Ureter (tissue), 1 donor: ENCODE measurements at regions not wholly inside any gene's neighbourhood (a gene's known extent, or its start where the extent isn't known, plus 50 kb on each side); places are given as distances from the start of the nearest gene placed in this dataset.

Experiments
- DNase-seq: peaks from one replicate; pipeline ENCODE4 v3.0.0-alpha.2; 2020; ENCODE audit warnings: low spot score
- donor health status: DM: yes; HTN: yes; CAD: no.

DNA sequence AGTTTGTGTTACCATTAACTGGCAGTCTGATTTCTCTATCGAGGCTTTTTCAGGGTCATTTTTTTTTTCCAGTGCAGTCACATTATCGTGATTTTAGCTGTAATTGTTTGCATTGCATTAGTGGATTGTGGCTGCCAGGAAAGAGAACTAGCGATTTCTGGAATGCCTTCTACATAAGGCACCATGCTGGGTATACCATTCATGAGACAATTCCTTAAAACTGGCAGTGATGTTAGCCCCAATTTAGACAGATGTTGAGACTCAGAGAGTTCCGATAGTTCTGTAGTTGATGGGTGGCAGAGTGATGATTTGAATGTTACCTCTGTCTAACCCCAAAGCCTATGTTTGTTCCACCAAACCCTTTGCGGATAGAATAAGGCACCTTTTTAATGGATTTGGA is 175.4 kb upstream of the TENM3 start:
- no peak for DNase-seq

DNA sequence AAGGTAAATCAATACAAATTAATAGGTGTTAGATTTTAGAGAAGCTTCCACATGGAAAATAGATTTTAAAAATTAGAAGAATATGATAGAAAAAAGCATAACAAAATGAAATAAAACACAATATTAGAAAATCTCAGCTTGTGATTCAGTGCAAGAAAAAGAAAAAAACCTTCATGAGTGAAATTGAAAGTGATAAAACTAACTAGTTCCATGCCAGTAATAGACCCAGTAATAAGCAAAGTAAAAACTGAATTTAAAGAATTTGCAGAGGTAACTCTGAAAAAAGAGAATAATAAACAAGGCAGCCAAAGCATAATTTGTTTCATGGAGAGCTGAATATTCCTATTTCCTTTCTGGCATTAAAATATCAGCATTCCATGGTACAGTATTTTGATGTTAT is 174.3 kb upstream of the TENM3 start:
- no peak for DNase-seq

DNA sequence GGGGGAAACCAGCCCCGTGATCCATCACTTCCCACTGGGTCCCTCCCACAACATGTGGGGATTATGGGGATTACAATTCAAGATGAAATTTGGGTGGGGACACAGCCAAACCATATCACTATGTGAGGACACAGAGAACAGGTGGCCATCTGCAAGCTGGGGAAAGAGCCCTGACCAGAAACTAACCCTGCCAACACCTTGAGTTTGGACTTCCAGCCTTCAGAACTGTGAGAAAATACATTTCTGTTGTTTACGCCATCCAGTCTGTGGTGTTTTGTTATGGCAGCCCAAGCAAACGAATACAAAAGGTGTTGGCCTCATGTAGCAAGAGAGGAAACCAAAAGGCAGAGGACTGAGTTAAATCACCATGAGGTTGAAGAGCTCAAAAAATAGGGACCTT is 169.9 kb upstream of the TENM3 start:
- no peak for DNase-seq

DNA sequence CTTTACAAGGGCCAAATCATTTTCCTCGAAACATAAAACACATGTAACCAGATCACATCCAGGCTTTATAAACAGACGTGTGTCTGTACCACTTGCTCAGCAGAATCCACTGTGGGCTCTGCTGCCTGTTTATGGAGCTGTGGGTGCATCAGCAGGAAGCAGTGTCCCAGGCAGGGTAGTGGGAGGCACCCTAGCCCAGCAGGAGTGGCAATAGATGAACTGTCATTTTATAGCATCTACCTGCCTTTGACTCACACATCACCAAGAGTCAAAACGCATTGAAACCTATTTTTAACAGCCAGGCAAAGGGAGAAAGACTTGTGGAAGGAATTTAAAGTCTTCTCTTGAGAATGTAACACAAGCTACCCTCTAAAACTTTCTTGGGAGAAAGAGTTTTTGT is 169.1 kb upstream of the TENM3 start:
- DNase-seq = no peak

DNA sequence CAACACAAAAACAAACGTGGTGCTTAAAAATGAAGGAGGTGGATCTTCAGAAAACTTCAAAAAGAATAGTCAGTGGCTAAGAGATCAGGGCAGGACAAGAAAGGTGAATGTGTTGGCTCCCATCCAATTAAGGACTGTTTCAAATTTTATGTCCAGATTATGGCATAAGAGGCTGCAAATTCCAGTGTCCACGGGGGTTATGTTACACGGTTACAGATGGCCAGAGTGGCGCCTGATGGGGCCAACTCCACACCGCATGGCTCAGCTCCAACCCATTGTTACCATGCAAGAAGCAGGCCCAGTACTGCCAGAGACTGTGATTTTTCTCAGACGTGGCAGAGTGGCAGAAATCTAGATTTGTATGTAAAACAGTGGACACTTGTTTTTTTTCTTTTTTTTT is 168.4 kb upstream of the TENM3 start:
- DNase-seq = no peak

DNA sequence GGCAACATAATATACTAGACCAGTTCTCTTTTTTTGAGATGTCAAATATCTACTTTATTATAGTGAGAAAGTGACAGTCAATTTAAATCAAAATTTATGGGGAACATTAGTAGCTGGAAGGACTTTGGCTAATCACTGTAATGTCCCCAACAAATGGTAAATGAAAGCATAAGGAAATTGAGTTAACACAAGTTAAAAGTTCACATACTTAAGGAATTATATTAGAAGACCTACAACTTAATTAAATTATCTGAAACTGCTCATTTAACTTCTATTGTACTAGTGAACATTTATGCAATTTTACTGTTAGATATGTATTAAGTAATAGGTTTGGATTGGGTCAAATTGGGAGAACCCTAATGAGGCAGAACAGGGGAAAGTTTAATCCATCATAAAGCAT is 160.3 kb upstream of the TENM3 start:
- no peak for DNase-seq

DNA sequence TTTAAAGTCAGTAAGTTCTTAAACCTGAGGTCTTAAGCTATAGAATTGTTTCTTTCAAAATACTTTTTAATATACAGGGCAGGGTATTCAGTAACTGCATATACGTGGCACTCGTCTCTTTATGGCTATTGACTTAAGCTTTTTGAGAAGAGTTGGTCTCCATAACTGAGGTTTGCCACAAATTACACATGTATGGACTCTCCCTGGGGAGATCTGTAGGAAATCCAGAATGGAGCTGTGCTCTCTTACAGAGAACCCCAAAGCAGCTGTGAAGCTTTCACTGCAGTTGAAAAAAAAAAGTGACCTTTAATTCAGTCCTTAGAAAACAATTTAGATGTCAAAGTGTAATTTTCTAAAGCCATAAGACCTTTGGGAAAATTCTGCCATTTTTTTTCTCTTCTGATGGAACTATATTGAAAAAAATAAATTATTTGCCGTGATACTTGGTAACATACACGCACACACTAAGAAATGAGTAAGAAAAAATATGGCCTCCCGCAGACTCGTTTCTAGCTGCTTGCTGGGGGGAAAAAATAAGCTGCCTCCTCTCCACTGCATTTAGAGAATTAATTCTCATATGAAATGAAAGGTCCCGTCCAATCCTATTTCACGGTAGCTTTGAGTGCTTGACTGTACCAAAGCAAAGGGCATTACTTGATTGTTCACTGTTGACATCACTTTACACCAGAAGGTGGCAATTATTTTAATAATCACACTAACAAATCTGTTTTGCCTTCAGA is 159.4 kb upstream of the TENM3 start:
- DNase-seq = no peak

DNA sequence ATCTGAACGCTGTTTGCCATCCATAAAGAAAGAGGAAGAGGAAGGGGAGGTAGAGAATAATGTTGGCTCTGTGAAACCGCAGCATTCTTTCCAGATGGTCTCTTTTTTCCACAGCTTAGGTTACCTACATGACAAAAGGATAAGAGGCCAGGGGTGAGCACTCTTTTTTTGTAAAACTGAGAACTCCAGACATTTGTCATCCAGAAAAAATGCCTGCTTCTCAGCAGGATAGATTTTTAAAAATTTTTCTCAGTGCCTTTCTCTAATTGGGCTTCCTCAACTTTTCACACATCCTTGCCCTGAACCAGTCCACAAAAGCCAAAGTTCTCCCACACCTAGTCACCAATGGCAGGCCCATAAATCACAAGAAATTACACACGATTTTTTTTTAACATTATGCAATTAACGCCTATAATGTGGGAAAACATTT is 158.1 kb upstream of the TENM3 start:
- no peak for DNase-seq

DNA sequence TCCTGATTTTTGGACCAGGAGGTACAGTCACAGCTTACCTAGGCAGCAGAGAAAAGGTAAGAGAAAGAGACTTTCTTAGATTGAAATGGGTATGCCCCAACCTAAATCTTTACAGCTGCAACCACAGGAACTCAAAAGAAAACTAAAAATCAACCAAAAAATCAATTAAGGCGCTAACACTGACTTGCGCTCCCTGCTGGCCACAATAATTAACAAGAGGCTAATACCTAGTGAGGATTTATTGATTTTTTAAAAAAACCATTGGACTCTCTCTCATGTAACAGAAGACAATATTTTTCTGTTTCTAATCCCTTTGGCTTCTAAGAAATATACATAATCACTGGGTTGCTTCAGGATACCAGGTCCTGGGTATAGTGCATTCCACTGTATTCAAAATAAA is 153.9 kb upstream of the TENM3 start:
- no peak for DNase-seq

DNA sequence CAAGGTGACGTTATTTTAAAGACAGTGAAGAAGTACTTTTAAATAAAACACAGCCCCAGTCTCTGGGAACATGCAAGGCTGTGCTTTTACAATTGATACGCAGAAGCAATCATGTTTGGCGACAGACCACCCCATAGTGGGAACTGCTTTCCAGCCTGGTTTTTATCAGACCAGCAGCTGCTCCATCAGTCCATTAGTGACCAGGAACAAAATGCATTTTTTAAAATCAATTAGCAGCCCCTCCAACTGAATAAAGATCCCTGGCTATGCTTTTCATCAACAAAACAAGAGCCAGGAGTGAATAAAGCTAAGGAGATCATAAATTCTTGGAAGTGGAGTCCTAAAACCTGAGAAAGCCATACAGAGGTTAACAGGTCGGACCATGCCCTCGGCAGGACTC is 153.0 kb upstream of the TENM3 start:
- DNase-seq = no peak

DNA sequence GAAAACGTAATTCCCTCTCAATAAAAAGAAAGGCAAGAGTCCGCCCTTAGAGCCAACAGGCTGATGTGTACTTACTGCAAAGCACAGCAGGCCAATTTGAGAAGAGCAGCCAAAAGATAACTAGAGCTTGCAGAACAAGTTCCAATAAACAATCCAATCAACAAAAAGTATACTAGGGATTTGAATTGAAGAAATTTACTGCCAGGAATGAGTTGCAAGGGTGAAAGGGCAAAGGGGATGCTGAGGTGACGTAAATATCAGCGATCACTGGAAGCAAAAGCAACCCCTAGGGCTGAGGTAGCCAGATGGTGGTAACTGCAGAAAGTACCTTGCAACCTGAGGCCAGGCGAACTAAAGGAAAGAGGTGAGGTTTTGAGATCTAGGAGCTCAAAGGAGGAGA is 152.1 kb upstream of the TENM3 start:
- no peak for DNase-seq

DNA sequence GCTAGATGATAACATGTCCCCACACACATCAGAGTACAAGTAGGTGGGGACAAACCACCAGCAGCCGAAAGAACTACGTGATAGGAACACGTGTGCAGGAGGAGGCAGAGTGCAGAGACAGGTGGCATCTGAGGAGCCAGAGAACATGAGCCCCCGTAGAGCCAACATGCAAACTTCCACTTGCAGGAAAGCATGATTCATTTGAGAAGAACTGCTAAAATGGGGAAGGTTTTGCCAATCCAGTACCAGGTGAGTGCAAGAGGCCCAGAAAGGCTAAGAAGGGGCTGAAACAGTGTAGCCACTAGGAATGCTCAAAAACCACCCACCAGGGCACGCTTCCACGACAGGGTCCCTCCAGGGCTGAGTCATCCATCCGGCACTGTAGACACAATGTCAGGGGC is 149.8 kb upstream of the TENM3 start:
- no peak for DNase-seq

DNA sequence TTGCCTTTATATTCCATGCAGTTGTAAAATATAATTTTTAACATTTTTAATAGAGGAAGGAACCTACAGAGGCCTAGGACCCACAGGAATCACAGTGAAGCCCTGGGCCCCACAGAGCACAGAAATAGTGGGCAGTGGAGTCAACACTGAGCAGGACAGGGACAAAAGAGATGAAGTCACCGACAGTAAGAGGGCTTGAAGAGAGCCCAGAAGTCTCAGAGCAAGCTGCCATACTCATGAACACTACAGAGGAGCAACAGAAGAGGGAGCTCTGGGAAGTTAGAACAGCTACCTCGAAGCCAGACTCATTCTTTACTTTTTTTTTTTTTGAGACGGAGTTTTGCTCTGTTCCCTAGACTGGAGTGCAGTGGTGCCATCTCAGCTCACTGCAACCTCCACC is 149.3 kb upstream of the TENM3 start:
- DNase-seq = no peak

DNA sequence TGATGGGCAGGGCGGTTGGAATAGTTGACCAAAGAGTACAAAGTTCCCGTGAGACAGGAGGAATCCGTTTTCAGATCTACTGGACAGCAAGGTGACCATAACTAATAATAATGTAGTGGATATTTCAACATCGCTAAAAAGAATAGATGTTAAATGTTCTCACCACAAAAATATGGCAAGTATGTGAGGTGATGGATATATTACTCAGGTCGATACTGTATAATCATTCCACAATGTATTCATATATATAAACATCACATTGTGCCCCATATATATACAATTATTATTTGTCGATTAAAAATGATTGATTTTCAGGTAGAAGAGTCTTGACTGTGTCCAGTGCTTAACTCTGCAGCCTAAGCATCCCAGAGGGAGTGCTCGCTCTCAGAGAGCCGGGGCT is 141.6 kb upstream of the TENM3 start:
- no peak for DNase-seq

DNA sequence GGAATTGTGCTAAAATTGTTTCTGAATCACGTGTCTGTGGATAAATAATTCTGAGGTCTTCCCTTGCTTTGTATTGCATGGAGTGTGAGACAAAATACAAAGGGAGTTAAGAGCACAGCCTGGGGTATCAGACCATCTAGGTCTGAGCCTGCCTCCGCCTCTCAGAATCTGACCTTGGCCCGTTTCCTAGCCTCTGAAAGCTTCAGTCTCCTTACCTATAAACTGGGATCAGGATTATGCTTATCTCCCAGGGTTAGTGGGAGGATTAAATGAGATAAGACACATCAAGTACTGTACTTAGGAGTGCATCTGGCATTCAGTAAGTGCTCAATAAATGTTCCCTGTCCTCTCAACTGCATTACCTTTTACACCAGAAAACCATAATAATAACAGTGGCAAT is 140.6 kb upstream of the TENM3 start:
- DNase-seq = no peak

DNA sequence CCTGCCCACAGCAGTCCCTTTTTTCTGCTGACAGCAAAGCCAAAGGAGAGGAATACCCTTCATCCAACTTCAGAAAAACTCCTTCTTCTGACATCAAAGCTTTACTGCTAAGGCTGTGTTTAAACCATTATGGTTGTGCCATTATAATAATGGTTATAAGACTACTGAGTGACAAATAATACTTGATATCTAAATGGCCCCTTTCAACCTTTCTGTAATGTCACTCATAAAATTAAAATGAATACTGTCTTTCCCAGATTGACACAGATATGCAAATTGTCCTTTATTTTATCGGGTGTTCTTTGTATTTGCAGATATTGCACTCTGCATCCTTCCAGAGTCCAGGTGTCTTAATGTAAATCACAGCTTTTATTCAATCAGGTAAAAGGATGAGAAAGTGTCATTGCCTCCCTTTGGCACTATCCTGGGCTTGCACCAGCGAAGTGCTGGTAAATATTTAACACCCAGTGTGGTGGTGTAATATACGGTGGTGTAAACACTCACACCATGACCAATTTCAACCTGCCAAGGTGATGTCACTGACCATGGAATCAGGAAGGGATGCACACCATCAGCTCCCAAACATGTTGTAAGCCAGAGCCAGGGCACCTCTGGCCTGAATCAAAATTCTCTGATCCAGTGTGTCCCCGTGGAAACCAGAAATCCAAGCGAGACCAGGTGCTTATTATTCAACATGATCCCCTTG is 139.4 kb upstream of the TENM3 start:
- no peak for DNase-seq

DNA sequence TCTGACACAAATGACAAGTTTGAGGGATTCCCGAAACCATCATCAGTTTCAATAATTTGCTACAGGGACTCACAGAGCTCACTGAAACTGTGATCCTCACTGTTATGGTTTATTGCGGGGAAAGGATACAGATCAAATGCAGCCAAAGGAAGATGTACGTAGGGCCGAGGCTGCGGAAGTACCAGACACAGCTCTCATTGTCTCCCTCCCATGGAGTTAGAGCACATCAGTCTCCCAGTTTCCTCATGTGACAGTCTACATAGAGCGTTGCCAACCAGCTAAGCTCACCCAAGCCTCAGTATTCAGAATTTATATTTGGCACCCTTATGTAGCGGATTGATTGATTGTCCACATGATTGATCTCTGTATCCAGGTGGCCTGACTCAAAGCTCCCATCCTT is 137.8 kb upstream of the TENM3 start:
- no peak for DNase-seq

DNA sequence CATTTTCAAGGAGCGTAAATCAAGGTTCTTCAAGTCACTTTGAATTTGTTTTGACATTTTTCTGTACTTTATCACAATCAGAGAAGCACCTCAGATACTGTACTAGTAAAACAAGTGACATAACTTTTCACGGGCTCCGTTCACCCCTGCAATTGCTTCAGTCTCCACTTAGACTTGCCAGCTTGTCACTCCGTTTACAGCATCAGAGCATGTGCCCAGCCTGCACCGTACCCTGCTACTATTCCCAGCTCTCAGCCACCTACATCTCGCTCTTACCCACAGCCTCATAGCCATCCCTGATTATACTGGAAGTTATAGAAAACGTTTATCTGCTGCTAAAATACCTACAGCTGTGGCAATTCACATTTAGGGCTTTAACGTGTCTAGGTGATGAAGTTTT is 135.3 kb upstream of the TENM3 start:
- no peak for DNase-seq

DNA sequence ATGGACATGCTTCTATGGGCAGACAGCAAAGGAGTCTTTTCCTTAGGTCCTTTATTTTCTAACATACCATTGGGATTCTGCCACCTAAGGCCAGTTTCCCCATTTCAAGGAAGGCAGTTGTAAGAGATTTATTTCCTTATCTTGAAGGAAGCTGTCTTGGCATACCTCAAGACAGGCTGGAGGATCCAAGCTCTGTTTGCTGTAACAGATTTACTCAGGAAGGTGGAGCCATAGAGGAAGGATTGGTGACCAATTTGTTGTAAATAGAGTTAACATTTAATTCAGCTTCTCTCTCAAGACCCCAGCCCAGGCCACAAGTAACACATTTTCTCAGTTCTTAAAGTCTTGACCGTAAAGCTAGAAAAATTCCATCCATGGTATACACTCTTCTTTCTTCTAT is 131.6 kb upstream of the TENM3 start:
- no peak for DNase-seq

DNA sequence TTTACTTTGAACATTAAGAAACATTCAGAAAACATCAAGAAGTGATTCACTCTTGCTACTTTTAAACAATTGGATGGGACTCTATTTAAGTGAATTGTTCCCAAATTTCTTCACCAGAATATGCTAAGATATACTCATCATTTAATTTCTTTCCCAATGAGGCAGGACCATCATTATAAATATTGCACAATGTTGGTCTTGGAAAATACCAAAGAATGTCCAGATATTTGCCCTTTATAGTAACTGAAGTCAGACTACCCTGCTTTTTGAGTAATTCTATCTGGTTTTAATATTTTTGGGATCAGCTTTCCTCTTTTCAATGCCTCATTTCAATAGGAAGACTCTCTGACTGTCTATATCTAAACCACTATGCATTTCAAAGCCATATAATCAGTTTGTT is 129.4 kb upstream of the TENM3 start:
- DNase-seq = no peak

DNA sequence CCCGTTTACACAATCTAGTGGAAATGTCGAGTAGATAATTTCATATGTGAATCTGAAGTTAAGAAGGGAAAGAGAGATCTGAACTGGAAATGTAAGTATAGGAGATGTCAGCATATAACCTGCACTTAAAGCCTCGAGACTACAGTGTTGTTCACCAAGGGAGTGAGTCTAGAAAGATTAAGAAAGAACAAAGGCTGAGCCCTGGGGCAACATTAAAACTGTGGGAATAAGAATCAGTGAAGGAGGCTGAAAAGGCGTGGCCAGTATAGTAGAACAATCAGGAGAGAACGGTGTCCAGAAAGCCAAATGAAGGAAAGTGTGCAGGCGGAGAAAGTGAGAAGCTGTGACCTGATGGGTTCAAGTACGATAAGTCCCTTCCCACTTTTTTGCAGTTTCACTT is 118.8 kb upstream of the TENM3 start:
- no peak for DNase-seq

DNA sequence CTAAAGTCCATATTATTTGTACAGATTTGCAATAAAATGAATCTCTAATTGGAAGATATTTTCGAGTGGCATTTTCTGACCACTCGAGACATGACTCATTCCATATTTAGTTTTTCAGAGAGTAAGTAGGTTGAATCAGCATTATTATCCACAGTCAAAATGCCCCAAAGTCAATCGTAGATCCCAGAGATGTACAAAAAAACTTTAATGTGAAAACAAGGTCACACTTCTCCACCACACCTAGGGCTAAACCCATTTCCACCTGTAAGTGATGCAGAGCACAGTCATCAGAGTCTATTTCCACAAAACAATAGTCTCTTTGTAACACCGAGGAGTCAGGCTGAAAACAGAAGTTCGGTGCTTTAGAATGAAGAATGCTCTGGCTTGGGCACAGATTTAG is 117.1 kb upstream of the TENM3 start:
- no peak for DNase-seq

DNA sequence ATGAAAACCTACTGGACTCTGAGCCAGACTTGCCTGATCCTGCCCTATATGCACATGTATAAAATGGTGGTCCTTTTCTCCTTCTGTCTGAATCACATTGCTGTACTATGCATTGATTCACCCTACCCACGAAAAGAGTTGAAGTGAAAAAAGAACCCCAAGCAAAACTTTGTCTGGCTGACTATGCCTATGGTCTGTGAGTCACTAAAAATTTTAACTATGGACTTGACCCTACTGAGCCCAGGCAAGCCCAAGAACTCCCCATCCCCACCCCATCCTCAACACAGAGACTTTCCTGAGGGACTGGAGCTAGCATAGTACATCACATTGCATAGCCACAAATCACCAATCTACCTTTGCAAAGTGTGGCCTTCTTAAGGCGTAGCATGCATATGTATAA is 116.6 kb upstream of the TENM3 start:
- DNase-seq = no peak

DNA sequence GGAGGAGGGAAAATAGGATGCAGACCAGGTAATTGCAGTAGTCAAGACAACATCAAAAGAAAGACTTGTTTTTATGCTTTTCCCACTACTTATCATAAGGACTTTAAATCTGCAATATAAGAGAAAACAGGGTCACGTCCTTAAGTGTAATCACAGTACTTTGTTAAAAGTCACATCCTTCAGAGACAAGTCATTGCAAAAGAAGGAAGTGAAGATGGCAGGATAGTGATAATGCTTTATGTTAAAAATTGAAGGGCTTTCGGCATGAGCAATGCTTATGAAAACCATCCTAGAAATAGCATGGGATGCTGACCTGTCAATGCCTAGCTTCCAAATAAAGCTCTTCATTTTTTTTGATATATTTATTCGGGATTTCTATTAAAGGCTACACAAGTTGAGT is 110.2 kb upstream of the TENM3 start:
- no peak for DNase-seq
